Stomach (tissue), 8 donors: ENCODE measurements at regions not wholly inside any gene's neighbourhood (a gene's known extent, or its start where the extent isn't known, plus 50 kb on each side); places are given as distances from the start of the nearest gene placed in this dataset.

ENCODE experiments used
- DNase-seq, 2 donors: peaks; one replicate each; pipeline versions ENCODE4 v3.0.0 to v3.0.0-alpha.2; 2013 to 2019
- H3K27ac ChIP-seq, 5 donors: fragments of 200-600 bp in 4 of 5; sonication (generic) in 4 of 5; one replicate each; pipeline ENCODE4 v1.5.1; 2013 to 2019; ENCODE audit warnings: mild to moderate bottlenecking in 1 of 5, moderate library complexity in 1 of 5
- H3K27me3 ChIP-seq, 3 donors: fragments of 200-600 bp; sonication (generic); one replicate each; pipeline ENCODE4 v1.5.1; 2017 to 2019; ENCODE audit warnings: mixed run types in 1 of 3
- H3K36me3 ChIP-seq, 4 donors: fragments of 200-600 bp; sonication (generic); 1 replicate in 3 of 4; 2 replicates in 1 of 4; pipeline ENCODE4 v1.5.1; 2016 to 2019
- H3K4me1 ChIP-seq, 4 donors: fragments of 200-600 bp; sonication (generic); one replicate each; pipeline ENCODE4 v1.5.1; 2016 to 2019
- H3K4me3 ChIP-seq, 4 donors: fragments of 200-600 bp; sonication (generic) in 3 of 4; one replicate each; pipeline ENCODE4 v1.5.1; 2016 to 2019; ENCODE audit warnings: mild to moderate bottlenecking in 1 of 4
- H3K9me3 ChIP-seq, 4 donors: fragments of 200-600 bp; sonication (generic); one replicate each; pipeline ENCODE4 v1.5.1; 2016 to 2019
- CTCF ChIP-seq, 7 experiments: fragments of 450-650 bp in 4 of 7; fragments of 200-600 bp in 3 of 7; sonication (generic) in 3 of 7; IDR thresholded peaks; one replicate each; pipeline ENCODE4 v1.5.1; 2016 to 2019; ENCODE audit warnings: antibody characterized with exemption in 7 of 7, control low read depth in 2 of 7, mild to moderate bottlenecking in 1 of 7
- EP300 ChIP-seq: sonication (generic); formaldehyde crosslinking; IDR thresholded peaks from one replicate; pipeline ENCODE4 v1.6.1; 2017; ENCODE audit warnings: antibody characterized with exemption
- POLR2A ChIP-seq, 4 donors: fragments of 450-650 bp; IDR thresholded peaks; one replicate each; pipeline ENCODE4 v1.6.1; 2016; ENCODE audit warnings: antibody characterized with exemption in 4 of 4, control low read depth in 2 of 4, mild to moderate bottlenecking in 1 of 4, moderate library complexity in 1 of 4
- POLR2AphosphoS5 ChIP-seq, 3 donors: sonication (generic); formaldehyde crosslinking; IDR thresholded peaks; one replicate each; pipeline ENCODE4 v1.6.1; 2016; ENCODE audit warnings: antibody characterized with exemption in 3 of 3
- WGBS, 5 donors: extraction: QIAGEN DNeasy Blood & Tissue Kit in 3 of 5; methylation state at CpG; one replicate each; pipeline versions ENCODE4 v1.1.5 to v1.1.7; 2013 to 2018; 5-methylcytosine and 5-hydroxymethylcytosine counted together
- intact Hi-C: fragments of 100-400 bp; cut with DNase I; formaldehyde crosslinking; loops from one replicate; pipeline ENCODE4 v1.15.1; 2023; ENCODE audit warnings: low total_unique reads
- donor health status: healthy with polysubstance abuse.
- donor health status: Bipolar disorder and iron deficiency.
- donor health status: healthy.

DNA sequence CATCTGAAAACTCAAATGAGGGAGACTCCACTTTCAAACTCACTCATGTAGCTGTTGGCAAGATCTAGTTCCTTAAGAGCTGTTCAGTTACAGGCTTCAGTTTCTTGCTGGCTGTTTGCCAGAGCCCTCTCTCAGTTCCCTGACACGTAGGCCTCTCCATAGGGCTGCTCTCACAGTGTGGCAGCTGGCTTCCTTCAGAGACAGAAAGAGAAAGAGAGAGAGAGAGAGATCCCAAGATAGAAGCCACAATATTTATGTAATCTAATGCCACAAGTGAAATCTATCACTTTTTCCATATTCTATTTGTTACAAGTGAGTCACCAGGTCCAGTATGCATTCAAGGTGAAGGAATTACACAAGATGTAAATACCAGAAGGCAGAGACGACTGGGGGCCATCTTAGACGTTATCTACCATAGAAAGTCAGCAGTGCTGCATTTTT lies 168.8 kb downstream of the RCN1 start:
- intact Hi-C loops = no loop called here
- 21 to 41% (median 25%) methylated on average over 3 of the region's 3 CpGs for WGBS, 5 donors
- peak in 1 of 2 donors; percentile 82 for DNase-seq

DNA sequence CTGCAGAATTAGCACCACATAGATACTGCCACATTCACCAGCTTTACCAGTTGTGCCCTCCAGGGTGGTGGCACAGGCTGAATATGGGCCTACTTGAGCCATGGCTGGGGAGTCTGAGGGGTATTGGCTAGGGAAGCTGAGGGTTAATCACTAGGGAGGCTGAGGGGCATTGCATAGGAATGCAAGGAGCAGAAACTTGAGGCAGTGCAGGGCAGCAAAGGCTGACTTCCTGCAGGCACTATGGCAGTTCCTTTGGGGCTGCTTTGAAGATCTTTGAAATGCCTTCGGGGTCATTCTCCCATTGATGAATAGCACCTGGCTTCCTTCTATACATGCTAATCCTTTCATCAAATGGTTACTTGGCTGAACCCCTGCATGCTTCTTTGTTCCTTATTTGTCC lies 171.5 kb downstream of the RCN1 start:
- no peak overlapping the region for H3K27ac ChIP-seq
- no peaks in the 10 kb centered on the region for H3K9me3 ChIP-seq
- WGBS, 5 donors = 33 to 77% (median 61%) methylated on average over 1 of the region's 1 CpG
- H3K4me1 ChIP-seq = no peaks in the 10 kb centered on the region
- no peak for DNase-seq
- no peak overlapping the region for H3K4me3 ChIP-seq
- no peaks in the 10 kb centered on the region for H3K36me3 ChIP-seq
- intact Hi-C loops = no loop called here
- TF ChIP-seq CTCF (IDR thresholded peaks at IDR 0.05) (no peak), POLR2A (IDR thresholded peaks at IDR 0.05) (no peak), POLR2AphosphoS5 (IDR thresholded peaks at IDR 0.05) (no peak), EP300 (no peak)
- H3K27me3 ChIP-seq = peaks cover 0 to 5% (median 0%) of the 10 kb centered on the region in 3 donors

More for the DNA sequence above, 168.8 kb downstream of the RCN1 start:
- Histone ChIP-seq H3K4me3 (no peak overlapping the region), H3K36me3 (no peaks in the 10 kb centered on the region), H3K27me3 (peaks cover 0 to 6% (median 0%) of the 10 kb centered on the region in 3 donors), H3K27ac (no peak overlapping the region), H3K4me1 (no peaks in the 10 kb centered on the region), H3K9me3 (no peaks in the 10 kb centered on the region)
- TF ChIP-seq POLR2AphosphoS5 (IDR thresholded peaks at IDR 0.05) (no peak), CTCF (IDR thresholded peaks at IDR 0.05) (no peak), POLR2A (IDR thresholded peaks at IDR 0.05) (no peak), EP300 (no peak)

GRCh38 chr11:32265911-32266310 lies 169.4 kb downstream of the WT1 start:
- peaks cover 0 to 5% (median 0%) of the 10 kb centered on the region in 3 donors for H3K27me3 ChIP-seq
- H3K27ac ChIP-seq = no peak overlapping the region
- intact Hi-C loops = no loop called here
- H3K4me1 ChIP-seq = no peaks in the 10 kb centered on the region
- no peaks in the 10 kb centered on the region for H3K36me3 ChIP-seq
- no peak for TF ChIP-seq EP300
- TF ChIP-seq CTCF (IDR thresholded peaks at IDR 0.05) = no peak
- no peak for TF ChIP-seq POLR2A (IDR thresholded peaks at IDR 0.05)
- TF ChIP-seq POLR2AphosphoS5 (IDR thresholded peaks at IDR 0.05) = no peak
- whole genome bisulfite sequencing, 5 donors = 43 to 68% (median 59%) methylated on average over 1 of the region's 1 CpG
- no peak for DNase-seq
- H3K9me3 ChIP-seq = no peaks in the 10 kb centered on the region
- H3K4me3 ChIP-seq = no peak overlapping the region

GRCh38 chr11:32266601-32267000 lies 168.7 kb downstream of the WT1 start:
- Histone ChIP-seq H3K4me3 (no peak overlapping the region), H3K9me3 (no peaks in the 10 kb centered on the region), H3K27ac (no peak overlapping the region), H3K4me1 (no peaks in the 10 kb centered on the region), H3K27me3 (peaks cover 0 to 5% (median 0%) of the 10 kb centered on the region in 3 donors), H3K36me3 (no peaks in the 10 kb centered on the region)
- peak in 1 of 2 donors; percentile 17 for DNase-seq
- intact Hi-C loops = no loop called here
- TF ChIP-seq EP300 (no peak), POLR2AphosphoS5 (IDR thresholded peaks at IDR 0.05) (no peak), POLR2A (IDR thresholded peaks at IDR 0.05) (no peak), CTCF (IDR thresholded peaks at IDR 0.05) (no peak)
- 39 to 53% (median 44%) methylated on average over 4 of the region's 4 CpGs for WGBS, 5 donors
